GM12878 (cell line): ENCODE measurements at regions not wholly inside any gene's neighbourhood (a gene's known extent, or its start where the extent isn't known, plus 50 kb on each side); places are given as distances from the start of the nearest gene placed in this dataset.

Source experiments
- ATAC-seq: fragments of 200-7000 bp; cut with Tn5 transposase; 3 replicates; pipeline ENCODE4 v1.9.1; 2020; ENCODE audit warnings: mild to moderate bottlenecking, moderate library complexity
- BruUV-seq: library from RNA; stranded (reverse); fragments of 400-500 nt; replicated peaks from 2 replicates; lab custom pipeline; 2021; lab: Mats Ljungman, UMichigan
- CTCF ChIA-PET: fragments of 300-600 bp; sonication (Branson Sonifier 250); formaldehyde crosslinking; extraction: SDS; loops from one replicate; lab custom pipeline; 2021; ENCODE audit warnings: inconsistent platforms; lab: Yijun Ruan, JAX
- POLR2A ChIA-PET: fragments of 350-600 bp; formaldehyde crosslinking; extraction: SDS; loops from one replicate; lab custom pipeline; 2021; ENCODE audit warnings: inconsistent platforms; lab: Charles Lee
- RAD21 ChIA-PET: fragments of 300-600 bp; sonication (Branson Sonifier 250); formaldehyde crosslinking; loops from one replicate; lab custom pipeline; 2023; ENCODE audit warnings: antibody characterized with exemption; ENCODE audit not compliant: unreplicated experiment; lab: Charles Lee
- SMC1A ChIA-PET: fragments of 300-600 bp; sonication (Branson Sonifier 250); formaldehyde crosslinking; loops from one replicate; lab custom pipeline; 2023; ENCODE audit not compliant: unreplicated experiment, uncharacterized antibody; lab: Charles Lee
- DNase-seq: peaks from one replicate; pipeline ENCODE4 v3.0.0-alpha.2; 2011; ENCODE audit warnings: low read depth, low spot score
- FAIRE-seq: peaks from 3 replicates; lab custom pipeline; 2011; peaks lifted over from hg19 to GRCh38; lab: Jason Lieb, UNC
- H2AFZ ChIP-seq: 2 replicates; pipeline ENCODE4 v1.6.0; 2011; ENCODE audit warnings: low read depth, low read length, control low read depth; ENCODE audit not compliant: control insufficient read depth
- H3K27ac ChIP-seq: 2 replicates; pipeline ENCODE4 v1.5.1; 2011; ENCODE audit warnings: control low read depth; ENCODE audit not compliant: control insufficient read depth, insufficient read depth
- H3K27me3 ChIP-seq, 2 experiments: replicated peaks in 1 of 2; 2 replicates each; pipeline versions ENCODE4 v1.6.0 to v1.6.1; 2011; ENCODE audit warnings: low read length in 1 of 2; ENCODE audit not compliant: control insufficient read depth in 2 of 2, insufficient read depth in 2 of 2
- H3K36me3 ChIP-seq, 2 experiments: 2 replicates each; pipeline ENCODE4 v1.5.1; 2011; ENCODE audit warnings: low read length in 1 of 2; ENCODE audit not compliant: control insufficient read depth in 2 of 2, insufficient read depth in 2 of 2
- H3K4me1 ChIP-seq: 2 replicates; pipeline ENCODE4 v1.6.1; 2011; ENCODE audit warnings: mild to moderate bottlenecking, low read length, moderate library complexity, mixed read lengths; ENCODE audit not compliant: control insufficient read depth, insufficient read depth
- H3K4me2 ChIP-seq: 2 replicates; pipeline ENCODE4 v1.6.0; 2011; ENCODE audit warnings: control low read depth; ENCODE audit not compliant: control insufficient read depth, insufficient read depth
- H3K4me3 ChIP-seq: fragments of 200-600 bp; sonication (generic); 2 replicates; pipeline ENCODE4 v1.5.1; 2016
- H3K79me2 ChIP-seq: 2 replicates; pipeline ENCODE4 v1.6.0; 2011; ENCODE audit warnings: low read length; ENCODE audit not compliant: control insufficient read depth, insufficient read depth
- H3K9ac ChIP-seq: 2 replicates; pipeline ENCODE4 v1.8.0; 2011; ENCODE audit warnings: low read length, control low read depth, mixed read lengths; ENCODE audit not compliant: control insufficient read depth, insufficient read depth
- H3K9me3 ChIP-seq: replicated peaks from 3 replicates; pipeline ENCODE4 v1.5.1; 2011; ENCODE audit warnings: mild to moderate bottlenecking, low read length; ENCODE audit not compliant: control insufficient read depth, insufficient read depth
- H4K20me1 ChIP-seq: 2 replicates; pipeline ENCODE4 v1.6.0; 2011; ENCODE audit not compliant: control insufficient read depth, insufficient read depth
- ASH2L ChIP-seq: fragments of 300-600, 200-600 bp; sonication (generic); IDR thresholded peaks from 2 replicates; pipeline ENCODE4 v1.6.1; 2017; ENCODE audit warnings: low read depth, mild to moderate bottlenecking, borderline replicate concordance
- EED ChIP-seq: sonication (generic); IDR thresholded peaks from 2 replicates; pipeline ENCODE4 v1.6.1; 2016; ENCODE audit warnings: antibody characterized with exemption, low read depth
- HDGF ChIP-seq: fragments of 450-650 bp; IDR thresholded peaks from 2 replicates; pipeline ENCODE4 v1.6.1; 2016; ENCODE audit warnings: antibody characterized with exemption
- SMC3 ChIP-seq: IDR thresholded peaks from 2 replicates; pipeline ENCODE4 v1.6.1; 2011; ENCODE audit warnings: low read length, improper control_type of control experiment, borderline replicate concordance
- TARDBP ChIP-seq: IDR thresholded peaks from 2 replicates; pipeline ENCODE4 v1.6.1; 2016; ENCODE audit warnings: borderline replicate concordance
- WGBS: methylation state at CpG from one replicate; pipeline ENCODE4 v1.1.6; 2016; ENCODE audit warnings: low lambda C conversion rate; ENCODE audit not compliant: insufficient replicate concordance, insufficient coverage; ENCODE audit errors: missing lambda C conversion rate; 5-methylcytosine and 5-hydroxymethylcytosine counted together
- in situ Hi-C: fragments of 300-500 bp; cut with MboI; formaldehyde crosslinking; loops from 9 replicates; pipeline ENCODE4 v1.14.3; 2018; ENCODE audit warnings: mixed read lengths
- intact Hi-C: fragments of 100-400 bp; cut with micrococcal nuclease; formaldehyde crosslinking; loops from one replicate; pipeline ENCODE4 v1.14.2; 2022; ENCODE audit not compliant: unreplicated experiment
- TF ChIP-seq, protein P1 (sequence below): IDR thresholded peaks from 2 replicates; pipeline ENCODE4 v1.6.1; 2011; ENCODE audit warnings: mild to moderate bottlenecking, low read depth, low read length, moderate library complexity; ENCODE audit not compliant: insufficient replicate concordance
- TF ChIP-seq, protein P2 (sequence below): IDR thresholded peaks from 2 replicates; pipeline ENCODE4 v1.6.1; 2012; ENCODE audit warnings: low read depth, low read length, improper control_type of control experiment
- TF ChIP-seq, protein P3 (sequence below): fragments of 450-650 bp; IDR thresholded peaks from 2 replicates; pipeline ENCODE4 v1.6.1; 2016; ENCODE audit warnings: mild to moderate bottlenecking

DNA sequence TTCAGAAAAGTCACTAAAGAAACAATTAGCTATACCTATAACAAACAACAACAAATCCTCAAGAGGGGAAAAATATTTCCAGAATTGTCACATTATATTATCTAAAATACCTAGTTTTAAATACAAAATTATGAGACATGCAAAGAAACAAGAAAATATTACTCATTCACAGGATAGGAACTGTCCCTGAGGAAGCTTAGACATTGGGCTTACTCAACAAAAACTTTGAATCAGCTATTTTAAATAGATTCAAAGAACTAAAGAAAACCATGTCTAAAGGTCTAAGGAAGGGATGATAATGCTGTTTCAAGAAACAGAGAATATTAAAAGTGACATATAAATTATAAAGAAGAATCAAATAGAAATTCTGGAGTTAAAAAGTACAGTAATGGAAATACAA is 131.9 kb upstream of the ZNF516 start:
- no peaks in the 10 kb centered on the region for H4K20me1 ChIP-seq
- DNase-seq (no peak), ATAC-seq (no peak), FAIRE-seq (no peak)
- H3K4me1 ChIP-seq = no peaks in the 10 kb centered on the region
- H2AFZ ChIP-seq = no peak overlapping the region
- H3K36me3 ChIP-seq = no peaks in the 10 kb centered on the region
- no peaks in the 10 kb centered on the region for H3K79me2 ChIP-seq
- RAD21 ChIA-PET = no interaction called here
- H3K27me3 ChIP-seq = no peaks in the 10 kb centered on the region; a peak in 1 of 4 replicates
- CTCF ChIA-PET = interaction anchor here (0.6 to 1.7 kb wide), 4 partner anchors 74 to 229 kb away, joined by 3 read pairs; no protein-coding TSS in a partner anchor
- H3K9me3 ChIP-seq = no peaks in the 10 kb centered on the region
- SMC1A ChIA-PET = interaction anchor here (1.9 kb wide), 1 partner anchor 76 kb away, joined by 3 read pairs; no protein-coding TSS in a partner anchor
- no peak overlapping the region for H3K9ac ChIP-seq
- TF ChIP-seq ASH2L = no peak
- TF ChIP-seq, protein P1, sequence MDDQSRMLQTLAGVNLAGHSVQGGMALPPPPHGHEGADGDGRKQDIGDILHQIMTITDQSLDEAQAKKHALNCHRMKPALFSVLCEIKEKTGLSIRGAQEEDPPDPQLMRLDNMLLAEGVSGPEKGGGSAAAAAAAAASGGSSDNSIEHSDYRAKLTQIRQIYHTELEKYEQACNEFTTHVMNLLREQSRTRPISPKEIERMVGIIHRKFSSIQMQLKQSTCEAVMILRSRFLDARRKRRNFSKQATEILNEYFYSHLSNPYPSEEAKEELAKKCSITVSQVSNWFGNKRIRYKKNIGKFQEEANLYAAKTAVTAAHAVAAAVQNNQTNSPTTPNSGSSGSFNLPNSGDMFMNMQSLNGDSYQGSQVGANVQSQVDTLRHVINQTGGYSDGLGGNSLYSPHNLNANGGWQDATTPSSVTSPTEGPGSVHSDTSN = no peak
- TF ChIP-seq TARDBP = no peak
- POLR2A ChIA-PET = no interaction called here
- in situ Hi-C loops = no loop called here
- H3K4me2 ChIP-seq = no peak overlapping the region
- intact Hi-C loops = no loop called here
- BruUV-seq = no TSS peak
- no peak overlapping the region for H3K4me3 ChIP-seq
- no peak overlapping the region for H3K27ac ChIP-seq

DNA sequence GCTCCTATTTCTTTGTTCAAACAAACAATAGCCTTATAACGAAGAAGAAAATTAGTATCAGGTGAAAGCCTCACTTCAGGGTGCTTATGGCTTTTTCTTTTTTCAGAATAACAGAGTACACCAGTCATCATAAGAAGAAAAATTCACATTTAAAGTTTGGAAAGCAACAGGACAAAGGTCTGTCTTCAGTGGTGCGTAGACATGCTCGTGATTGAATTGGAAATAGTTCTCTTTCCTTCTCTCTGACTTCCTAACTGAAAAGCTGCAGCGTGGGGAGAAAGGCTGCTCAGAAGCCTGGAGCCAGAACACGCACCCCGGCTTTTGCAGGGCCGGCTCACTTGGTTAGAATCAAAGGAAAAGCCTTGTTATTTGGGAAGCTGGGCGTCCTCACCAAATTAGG is 127.6 kb upstream of the ZNF516 start:
- Histone ChIP-seq H4K20me1 (no peaks in the 10 kb centered on the region), H3K4me2 (no peak overlapping the region), H3K27ac (no peak overlapping the region), H2AFZ (no peak overlapping the region), H3K9ac (no peak overlapping the region), H3K9me3 (no peaks in the 10 kb centered on the region), H3K4me1 (peaks cover 3% of the 10 kb centered on the region; the same call in 1 of the 2 replicates), H3K27me3 (peaks cover 0 to 4% of the 10 kb centered on the region in 2 experiments; a peak in 1 of 4 replicates), H3K36me3 (no peaks in the 10 kb centered on the region), H3K79me2 (no peaks in the 10 kb centered on the region), H3K4me3 (no peak overlapping the region)
- DNase-seq (no peak), ATAC-seq (no peak), FAIRE-seq (no peak)
- intact Hi-C loops (no loop called here), in situ Hi-C loops (no loop called here)
- ChIA-PET POLR2A (no interaction called here), RAD21 (no interaction called here), CTCF (interaction anchor here (1.1 to 1.3 kb wide), 2 partner anchors 222 to 224 kb away, joined by 3 to 5 read pairs; no protein-coding TSS in a partner anchor), SMC1A (interaction anchor here (1.6 kb wide), 1 partner anchor 222 kb away, joined by 3 read pairs; no protein-coding TSS in a partner anchor)
- 50% methylated on average over 8 of the region's 8 CpGs for WGBS
- TF ChIP-seq HDGF (no peak), SMC3 (no peak), EED (no peak)
- TF ChIP-seq, protein P2, sequence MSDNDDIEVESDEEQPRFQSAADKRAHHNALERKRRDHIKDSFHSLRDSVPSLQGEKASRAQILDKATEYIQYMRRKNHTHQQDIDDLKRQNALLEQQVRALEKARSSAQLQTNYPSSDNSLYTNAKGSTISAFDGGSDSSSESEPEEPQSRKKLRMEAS = no peak
- TF ChIP-seq, protein P3, sequence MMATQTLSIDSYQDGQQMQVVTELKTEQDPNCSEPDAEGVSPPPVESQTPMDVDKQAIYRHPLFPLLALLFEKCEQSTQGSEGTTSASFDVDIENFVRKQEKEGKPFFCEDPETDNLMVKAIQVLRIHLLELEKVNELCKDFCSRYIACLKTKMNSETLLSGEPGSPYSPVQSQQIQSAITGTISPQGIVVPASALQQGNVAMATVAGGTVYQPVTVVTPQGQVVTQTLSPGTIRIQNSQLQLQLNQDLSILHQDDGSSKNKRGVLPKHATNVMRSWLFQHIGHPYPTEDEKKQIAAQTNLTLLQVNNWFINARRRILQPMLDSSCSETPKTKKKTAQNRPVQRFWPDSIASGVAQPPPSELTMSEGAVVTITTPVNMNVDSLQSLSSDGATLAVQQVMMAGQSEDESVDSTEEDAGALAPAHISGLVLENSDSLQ = no peak
- BruUV-seq = no TSS peak
